NCI-H1092 (cell line): ENCODE measurements at regions not wholly inside any gene's neighbourhood (a gene's known extent, or its start where the extent isn't known, plus 50 kb on each side); places are given as distances from the start of the nearest gene placed in this dataset.

Experiments
- DNase-seq: peaks from one replicate; lab custom pipeline; 2025; lab: John Stamatoyannopoulos, UW

DNA sequence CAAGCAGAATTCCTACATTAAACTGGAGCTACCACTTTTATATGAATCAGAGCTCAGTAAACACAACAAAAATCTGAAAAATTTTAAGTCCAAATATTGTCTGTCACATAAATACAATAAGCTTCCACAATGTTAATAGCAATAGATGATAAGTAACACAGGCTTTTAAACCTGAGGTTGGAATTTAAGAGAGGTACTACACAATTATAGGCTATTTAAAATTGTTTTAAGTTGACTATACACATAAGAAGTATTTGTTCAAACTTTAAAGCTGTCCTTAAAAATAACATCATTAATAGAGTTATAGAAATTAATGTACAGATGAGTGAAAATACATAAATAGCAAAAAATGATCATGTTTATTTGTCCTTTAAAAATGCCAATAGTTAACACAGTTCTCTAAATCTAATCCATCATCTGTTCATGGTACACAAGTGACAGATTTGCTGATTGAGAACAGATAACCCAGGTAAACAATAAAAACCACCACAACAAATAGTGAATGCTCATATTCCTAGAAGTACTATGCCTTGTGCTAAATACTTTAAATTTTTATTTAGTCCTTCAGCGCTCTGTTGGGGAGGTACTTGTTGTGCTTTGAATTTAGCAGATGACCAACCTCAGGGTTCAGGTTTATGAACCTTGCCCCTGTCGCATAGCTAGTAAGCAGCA is 382.3 kb upstream of the ID4 start:
- DNase-seq, result no peak

GRCh38 chr6:19463250-19463649 is 373.9 kb upstream of the ID4 start:
- DNase-seq, result no peak

- no peak for DNase-seq
These were observed 373.2 kb upstream of the ID4 start for GRCh38 chr6:19463925-19464324.

GRCh38 chr6:19465256-19465655 is 371.9 kb upstream of the ID4 start:
- peak; percentile 9 for DNase-seq

DNA sequence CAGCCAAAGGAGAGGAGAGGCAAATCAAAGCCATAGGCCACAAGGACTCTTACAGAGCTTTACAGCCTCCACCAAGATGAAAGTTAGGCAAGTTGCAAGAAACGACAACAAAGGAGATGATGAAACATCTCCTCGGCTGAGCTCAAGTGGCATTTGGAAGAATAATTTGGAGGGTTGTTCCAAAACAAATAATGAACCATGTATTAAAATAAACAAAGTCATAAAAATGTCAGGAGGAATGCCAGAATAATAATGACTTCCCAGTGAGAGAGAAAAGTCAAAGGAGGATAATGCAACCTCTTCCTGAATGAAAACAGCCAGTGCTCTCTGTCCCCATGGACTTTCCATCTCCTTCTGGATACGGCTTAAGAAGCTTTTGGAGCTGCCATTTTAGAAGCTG is 371.4 kb upstream of the ID4 start:
- peak; percentile 9 for DNase-seq

- no peak for DNase-seq
These were observed 366.8 kb upstream of the ID4 start for GRCh38 chr6:19470333-19470732.

GRCh38 chr6:19472153-19472552 is 365.0 kb upstream of the ID4 start:
- no peak for DNase-seq

- no peak for DNase-seq
These were observed 364.3 kb upstream of the ID4 start for GRCh38 chr6:19472850-19473249.

DNA sequence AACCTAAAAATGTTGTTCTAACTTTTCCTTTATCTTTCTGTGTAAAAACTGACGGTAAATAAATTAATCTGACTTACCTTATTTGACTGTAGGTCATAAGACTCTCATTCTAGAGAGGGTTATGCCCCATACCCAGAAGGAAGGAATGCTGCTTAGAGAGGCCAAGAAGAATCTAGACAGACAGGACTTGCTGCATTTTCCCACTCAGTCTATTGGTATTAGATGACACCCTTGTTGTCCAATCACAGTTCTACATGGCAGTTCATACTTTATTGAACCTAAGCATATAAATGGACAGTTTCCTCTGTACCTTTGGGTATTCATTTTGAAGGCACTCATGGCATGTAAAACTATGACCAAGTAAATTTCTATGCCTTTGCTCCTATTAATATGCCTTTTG is 359.6 kb upstream of the ID4 start:
- DNase-seq, result no peak

GRCh38 chr6:19478273-19478672 is 358.9 kb upstream of the ID4 start:
- no peak for DNase-seq

GRCh38 chr6:19478992-19479391 is 358.2 kb upstream of the ID4 start:
- no peak for DNase-seq

DNA sequence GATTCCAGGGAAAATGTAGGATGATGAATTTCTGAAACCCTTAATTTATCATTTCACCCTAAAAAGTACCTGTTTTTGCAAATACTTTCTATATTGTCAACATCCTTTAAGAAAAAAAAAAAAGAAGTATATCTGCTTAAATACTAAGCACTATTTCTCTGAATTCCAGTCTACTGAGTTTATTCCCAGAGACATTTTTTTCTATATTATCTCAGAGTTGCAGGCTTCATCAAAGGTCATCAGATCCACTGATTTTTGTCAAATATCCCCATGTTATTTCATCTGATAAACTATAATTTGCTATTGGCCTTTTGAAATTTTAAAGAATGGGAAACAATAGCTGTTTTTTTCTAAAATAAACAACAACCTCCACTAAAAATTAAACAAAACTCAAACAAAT is 357.6 kb upstream of the ID4 start:
- DNase-seq, result no peak

DNA sequence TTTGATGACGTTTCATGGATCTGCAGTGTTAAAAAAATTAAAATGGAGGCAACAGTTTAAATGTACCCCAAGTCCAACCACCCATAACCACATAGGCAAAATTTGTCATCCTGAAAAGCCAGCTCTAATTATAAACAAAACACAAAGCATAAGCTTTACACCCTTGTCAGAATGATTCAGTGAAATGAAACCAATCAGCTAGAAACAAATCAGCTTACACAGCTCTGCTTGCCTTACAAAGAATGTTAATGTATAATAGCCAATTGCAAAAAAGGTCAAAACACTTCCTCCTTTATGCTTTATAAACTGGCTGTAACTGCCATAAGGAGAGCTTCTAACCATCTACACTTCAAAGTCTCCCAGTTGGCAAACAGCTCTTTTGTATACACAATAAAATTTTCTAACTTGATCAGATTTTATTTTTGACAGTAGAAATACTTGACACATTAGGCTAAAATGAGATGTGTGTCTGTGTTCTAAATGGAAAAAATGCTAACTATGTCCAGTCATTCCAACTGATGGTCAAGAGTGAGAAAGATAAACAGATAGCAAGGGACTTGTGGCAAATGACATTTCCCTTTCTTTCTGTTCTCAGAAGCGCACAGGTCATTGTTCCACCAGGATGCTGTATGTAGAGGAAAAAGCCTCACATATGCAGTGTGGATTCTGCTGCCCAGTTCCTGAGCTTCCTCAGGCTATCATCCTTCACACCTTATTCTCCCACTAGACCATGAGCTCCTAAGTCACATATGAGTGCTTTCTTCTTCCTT is 344.3 kb upstream of the ID4 start:
- DNase-seq, result no peak

DNA sequence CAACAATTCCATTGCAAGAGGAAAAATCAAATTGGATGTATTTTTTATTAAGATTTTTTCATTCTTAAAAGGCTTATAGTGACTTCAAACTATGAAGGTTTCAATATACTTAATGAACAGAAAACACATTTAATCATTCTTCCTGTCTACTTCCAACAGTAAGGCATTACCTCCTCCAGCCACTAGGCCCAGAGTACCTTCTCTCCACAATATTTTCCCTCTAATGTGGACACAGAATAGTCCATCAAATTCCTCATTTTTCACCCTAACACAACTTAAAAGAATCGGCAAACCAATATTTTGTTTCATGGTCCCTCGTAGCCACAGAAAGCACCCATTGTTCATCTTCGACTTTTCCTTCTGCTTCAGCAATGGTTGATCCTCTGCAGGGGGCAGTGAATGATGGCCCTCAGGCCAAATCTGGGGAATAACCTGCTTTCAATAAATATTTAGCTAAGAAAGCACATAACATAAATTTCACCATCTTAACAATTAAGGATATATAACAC is 335.4 kb upstream of the ID4 start:
- DNase-seq, result no peak

GRCh38 chr6:19502301-19502700 is 334.9 kb upstream of the ID4 start:
- no peak for DNase-seq

DNA sequence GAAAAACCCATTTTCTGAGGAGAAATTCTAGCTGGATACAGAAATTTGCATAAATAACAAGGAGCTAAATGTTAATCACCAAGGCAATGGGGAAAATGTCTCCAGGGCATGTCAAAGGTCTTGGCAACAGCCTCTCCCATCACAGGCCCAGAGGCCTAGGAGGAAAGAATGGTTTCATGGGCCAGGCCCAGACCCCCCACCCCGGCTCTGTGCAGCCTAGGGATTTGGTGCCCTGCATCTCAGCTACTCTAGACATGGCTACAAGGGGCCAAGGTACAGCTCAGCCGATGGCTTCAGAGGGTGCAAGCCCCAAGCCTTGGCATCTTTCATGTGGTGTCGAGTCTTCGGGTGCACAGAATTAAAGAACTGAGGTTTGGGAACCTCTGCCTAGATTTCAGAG is 321.2 kb upstream of the ID4 start:
- no peak for DNase-seq

GRCh38 chr6:19519941-19520340 is 317.2 kb upstream of the ID4 start:
- no peak for DNase-seq

GRCh38 chr6:19524366-19525186 is 312.6 kb upstream of the ID4 start:
- DNase-seq, result no peak

DNA sequence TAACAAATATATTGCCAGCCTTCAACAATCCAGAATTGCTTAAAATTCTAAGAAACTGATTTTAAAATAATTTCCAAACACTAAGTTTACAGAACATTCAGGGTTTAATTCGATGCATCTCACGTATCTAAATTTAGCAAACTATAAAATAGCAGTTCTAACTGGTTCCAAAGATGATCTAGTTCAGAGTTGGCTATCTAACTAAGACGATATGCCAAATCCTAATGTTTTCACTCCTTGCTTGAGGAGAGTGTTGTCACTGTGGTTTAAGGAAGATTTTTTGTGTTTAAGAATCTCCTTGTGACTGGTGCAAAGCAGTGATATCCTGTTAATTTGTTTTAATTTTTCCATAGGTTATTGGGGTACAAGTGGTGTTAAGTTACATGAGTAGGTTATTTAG is 311.5 kb upstream of the ID4 start:
- no peak for DNase-seq

- DNase-seq, result no peak
These were observed 307.0 kb upstream of the ID4 start for GRCh38 chr6:19530188-19530587.

GRCh38 chr6:19535351-19535750 is 301.8 kb upstream of the ID4 start:
- peak; percentile 82 for DNase-seq

- DNase-seq, result no peak
These were observed 300.3 kb upstream of the ID4 start for GRCh38 chr6:19536838-19537237.

- peak; percentile 10 for DNase-seq
These were observed 299.1 kb upstream of the ID4 start for GRCh38 chr6:19538096-19538495.
